ENCODE measurements at regions not wholly inside any gene's neighbourhood (a gene's known extent, or its start where the extent isn't known, plus 50 kb on each side); places are given as distances from the start of the nearest gene placed in this dataset.

DNA sequence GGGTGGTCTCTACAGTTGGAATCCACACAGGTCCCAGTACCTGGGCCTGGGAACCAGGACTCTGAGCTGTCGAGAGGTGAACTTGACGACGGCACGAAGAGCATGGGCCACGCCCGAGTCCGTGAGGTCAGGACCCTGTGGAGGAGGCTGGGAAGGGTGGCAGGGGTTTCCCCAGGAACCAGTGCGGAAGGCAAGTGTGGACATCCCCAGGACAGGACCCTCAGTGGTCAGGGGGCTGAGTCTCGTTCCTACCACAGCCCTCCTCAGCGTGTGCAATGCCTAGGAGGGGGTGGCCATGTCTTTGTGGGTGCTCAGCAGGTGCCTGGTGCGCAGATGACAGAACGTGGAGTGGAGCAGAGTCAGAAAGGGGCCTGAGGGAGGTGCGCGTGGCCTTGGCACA lies 335.6 kb upstream of the SALL3 start:
- no peak for DNase-seq

DNA sequence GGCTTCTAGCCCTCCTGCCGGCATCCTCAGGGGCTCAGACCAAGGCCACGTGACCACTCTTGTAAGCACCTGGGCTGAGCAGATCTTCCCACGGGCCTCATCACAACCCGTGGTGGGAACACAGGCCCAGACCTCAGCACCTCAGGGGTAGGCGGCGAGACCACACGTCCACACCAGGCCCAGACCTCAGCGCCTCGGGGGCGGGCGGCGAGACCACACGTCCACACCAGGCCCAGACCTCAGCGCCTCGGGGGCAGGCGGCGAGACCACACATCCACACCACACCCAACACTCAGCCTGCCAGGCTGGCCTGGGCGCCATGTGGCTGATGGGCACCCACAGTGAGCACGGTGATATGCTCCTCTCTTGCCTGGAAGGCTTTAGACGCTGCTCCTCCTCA lies 334.4 kb upstream of the SALL3 start:
- no peak for DNase-seq

DNA sequence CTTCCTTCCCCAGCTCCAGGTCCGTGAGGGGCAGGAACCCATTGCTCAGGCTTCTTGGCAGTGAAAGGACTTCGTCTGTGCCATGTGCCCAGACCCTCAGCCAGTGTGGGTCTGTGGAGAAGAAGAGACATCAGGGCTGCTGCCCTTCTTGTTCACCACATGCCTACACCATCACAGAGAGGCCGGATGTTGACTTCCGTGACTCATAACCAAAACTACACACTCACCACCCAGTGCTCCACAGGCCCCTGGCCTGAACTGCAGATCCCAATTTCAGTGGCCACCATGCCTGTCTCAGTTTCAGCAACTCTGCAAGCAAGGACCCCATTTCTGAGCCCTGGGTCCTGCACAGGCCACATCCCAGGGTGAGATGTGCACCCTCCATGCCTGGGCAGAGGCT lies 332.6 kb upstream of the SALL3 start:
- no peak for DNase-seq

DNA sequence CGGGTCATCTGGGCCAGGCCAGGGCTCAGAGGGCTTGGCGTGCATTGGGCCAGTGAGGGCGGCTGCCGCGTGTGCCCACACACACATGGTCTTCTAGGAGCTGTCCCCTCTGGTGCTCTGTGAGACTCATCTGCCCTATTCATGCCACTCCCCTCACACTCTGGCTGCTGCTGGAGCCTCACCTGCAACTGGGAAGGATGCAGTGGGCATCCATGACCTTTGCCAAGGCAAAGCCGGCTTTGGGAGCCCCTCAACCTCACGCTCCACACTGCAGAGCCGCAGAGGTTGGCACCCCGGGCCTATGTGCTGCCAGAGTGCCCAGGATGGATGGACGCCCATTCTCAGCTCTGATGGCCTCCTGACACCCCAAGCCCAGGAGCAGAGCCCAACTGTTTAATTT lies 330.2 kb upstream of the SALL3 start:
- DNase-seq: no peak

DNA sequence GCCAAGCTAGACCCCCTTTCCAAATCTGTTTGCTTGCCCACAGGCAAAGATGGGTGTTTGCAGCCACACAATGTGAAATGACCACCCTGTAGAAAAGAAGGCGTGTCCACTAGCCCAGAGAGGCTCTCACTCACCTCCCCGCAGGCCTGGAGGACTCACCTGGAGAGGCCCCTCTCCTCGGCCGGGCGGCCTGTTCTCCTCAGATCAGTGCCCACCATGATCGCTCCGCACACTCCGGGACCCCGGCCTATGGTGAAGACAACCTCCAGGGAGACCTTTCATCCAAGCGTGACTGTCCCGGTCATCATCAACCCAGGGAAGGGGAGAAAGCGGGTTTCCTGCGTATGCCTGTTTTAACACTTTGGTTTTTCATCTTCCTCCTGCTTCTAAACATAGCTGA lies 328.7 kb upstream of the SALL3 start:
- DNase-seq: no peak

DNA sequence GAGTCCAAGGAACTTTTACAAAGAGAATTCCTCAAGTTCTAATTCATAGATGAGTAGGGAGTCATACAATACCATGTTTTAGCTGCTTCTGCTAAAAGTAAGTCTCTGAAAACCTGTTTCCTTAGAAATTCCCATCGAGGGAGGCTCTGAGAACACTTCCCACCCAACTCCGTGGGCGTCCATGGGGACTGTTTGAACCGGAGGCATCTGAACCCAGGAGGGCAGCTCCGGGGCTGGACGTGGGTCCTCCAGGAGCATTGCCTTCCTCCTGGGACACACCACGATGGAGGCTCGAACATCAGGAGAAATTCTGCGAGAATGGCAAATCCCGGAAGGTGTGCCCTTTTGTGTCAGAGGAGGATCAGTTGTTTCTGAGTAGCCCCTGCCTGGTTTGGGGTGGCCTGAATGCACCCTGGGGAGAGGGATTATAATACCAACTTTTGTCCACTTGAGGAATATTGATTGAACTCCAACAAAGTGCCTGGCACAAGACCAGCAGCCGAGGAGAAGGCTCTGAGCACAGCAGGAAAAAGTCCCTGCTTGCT lies 327.5 kb upstream of the SALL3 start:
- no peak for DNase-seq

DNA sequence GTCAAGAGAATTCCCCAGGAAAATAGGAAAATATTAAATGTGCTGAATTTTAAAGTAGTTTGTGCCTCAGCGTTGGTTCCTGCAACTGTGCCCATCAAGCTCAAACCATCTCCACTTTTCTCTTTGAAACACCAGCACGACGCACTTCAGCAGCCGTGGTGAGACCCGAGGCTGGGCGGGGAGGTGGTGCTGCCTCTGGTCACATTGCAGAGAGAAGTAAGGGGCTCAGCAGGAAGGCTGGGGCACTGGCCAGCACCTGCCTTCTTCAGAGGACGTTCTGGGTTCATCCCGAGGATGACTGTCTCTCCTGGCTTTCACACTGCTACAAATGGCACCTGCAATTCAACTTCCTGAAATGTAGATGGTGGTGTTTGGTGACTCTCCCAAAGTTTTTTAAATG lies 323.7 kb upstream of the SALL3 start:
- no peak for DNase-seq

DNA sequence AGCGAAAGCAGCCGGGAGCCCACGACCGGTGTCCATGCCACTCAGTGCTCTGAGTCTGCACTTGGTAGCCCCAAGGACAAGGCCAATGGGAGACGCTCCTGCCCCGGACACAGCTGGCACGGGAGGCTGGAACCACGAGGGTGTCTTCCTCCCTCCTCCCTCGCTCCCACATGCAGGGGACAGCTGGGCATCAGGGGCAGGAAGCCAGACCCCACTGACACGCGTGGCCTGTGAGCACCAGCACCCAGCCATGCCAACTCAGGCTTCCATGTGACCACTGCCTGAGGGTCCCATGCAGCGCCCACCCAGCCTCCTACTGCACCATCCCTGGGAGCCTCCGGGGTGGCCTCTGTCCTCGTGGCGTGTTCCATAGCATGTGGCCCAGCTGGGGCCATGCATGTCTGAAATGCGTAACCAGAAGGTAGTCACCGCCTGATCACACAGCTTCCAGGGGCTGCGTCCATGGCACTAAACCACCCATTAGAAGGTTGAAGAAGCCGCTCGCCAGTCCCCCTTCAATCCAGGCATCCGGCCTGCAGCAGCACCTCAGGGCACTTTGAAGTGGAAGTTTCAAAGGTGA lies 323.2 kb upstream of the SALL3 start:
- no peak for DNase-seq

DNA sequence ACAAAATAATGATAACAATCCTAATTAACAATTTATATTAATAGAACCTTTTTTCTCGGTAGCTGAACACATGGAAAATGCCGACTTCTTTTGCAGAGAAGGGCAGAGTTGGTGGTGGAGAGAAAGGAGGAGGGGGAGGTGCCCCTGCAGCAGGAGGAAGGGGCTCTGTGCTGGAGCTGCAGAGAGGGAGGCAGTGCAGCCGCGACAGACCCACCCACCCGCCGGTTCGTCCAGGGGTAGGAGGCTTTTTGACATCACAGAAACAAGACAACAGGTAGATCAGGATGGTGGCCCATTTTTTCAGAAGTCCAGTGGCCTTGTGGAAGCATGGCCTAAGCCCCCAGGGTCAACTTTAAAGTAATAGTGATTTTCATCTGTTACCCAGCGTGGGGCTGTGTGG lies 321.1 kb upstream of the SALL3 start:
- no peak for DNase-seq

DNA sequence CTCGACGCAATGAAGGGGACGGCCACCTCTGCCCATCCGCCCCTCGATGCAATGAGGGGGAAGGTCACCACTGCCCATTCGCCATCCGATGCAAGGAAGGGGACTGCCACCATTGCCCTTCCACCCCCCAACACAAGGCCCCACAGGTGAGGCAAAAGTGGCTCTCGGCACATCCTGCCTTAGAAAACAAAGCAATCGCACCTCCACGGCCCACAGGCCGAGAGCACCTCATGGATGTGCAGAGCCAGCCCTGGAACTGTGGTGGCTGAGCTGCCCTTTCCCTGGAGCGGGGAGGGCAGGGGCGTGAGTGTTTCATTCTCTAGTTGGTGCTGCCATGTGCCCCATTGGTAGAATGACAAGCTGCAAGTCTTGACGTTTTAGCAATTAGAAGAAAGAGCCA lies 320.6 kb upstream of the SALL3 start:
- no peak for DNase-seq

DNA sequence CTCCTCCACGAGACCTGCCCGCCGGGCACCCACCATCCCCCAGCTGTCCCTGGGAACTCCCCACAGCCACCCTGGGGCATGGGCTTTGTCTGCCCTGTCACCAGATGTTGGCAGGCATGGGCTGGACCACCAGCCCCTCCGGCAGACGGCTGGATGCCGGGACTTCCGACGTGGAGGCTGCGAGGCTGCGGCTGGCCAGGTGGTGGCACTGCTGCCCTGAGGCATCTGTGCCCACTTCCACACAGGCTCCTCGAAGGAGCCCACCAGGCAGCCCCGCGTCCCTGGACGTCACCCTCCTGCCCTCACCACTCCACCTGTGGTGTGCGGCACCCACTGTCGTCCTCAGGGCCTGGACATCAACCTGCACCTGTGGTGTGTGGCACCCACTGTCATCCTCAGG lies 319.9 kb upstream of the SALL3 start:
- no peak for DNase-seq

DNA sequence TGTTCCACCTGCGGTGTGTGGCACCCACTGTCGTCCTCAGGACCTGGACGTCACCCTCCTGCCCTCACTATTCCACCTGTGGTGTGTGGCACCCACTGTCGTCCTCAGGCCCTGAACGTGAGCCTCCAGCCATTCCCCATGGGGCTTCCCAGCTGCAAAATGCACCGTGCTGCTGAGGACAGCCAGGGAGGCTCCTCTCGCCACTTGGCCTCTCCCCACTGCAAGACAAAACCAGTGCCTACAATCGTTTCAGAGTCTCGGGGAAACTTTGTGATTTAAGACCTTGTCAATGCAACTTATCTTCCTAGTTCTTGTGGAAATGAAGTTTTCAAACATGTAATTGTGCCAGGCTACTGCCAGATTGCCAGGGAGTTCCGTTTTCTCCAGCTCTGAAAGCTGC lies 319.3 kb upstream of the SALL3 start:
- DNase-seq: no peak

DNA sequence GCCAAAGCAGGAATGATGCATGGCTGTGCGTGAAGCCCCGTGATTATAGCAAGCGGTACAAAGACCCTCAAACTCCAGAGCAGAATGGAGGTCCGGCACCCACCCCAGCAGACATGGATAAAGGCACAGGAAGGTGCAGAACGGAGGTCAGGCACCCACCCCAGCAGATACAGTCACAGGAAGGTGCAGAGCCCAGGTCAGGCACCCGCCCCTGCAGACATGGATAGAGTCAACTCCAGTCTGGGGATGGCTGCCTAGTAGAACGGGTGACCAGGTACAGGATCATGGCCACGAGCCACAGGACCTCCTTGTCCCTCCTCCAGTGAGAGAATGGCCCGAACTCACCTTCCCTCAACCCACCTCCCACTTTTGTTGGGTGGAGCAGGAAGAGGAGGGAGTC lies 318.3 kb upstream of the SALL3 start:
- no peak for DNase-seq

DNA sequence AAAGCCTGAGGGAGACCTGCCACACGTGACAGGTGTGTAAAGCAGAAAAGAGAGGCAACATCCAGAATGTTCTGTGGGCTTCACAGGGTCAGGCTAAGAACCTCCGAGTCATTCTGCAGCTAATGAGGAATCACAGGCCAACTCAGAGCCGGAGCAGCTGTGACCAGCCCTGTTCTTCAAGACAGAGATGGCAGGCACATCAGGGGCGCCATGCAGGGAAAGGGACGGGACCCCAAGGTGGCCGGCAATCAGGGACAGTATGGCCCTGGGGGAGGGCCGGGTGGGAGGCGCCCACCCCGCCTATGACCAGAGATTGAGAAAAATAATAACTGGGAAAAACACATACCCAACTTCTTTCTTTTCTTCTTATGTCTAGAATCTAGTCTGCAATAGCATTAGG lies 316.7 kb upstream of the SALL3 start:
- DNase-seq: no peak

DNA sequence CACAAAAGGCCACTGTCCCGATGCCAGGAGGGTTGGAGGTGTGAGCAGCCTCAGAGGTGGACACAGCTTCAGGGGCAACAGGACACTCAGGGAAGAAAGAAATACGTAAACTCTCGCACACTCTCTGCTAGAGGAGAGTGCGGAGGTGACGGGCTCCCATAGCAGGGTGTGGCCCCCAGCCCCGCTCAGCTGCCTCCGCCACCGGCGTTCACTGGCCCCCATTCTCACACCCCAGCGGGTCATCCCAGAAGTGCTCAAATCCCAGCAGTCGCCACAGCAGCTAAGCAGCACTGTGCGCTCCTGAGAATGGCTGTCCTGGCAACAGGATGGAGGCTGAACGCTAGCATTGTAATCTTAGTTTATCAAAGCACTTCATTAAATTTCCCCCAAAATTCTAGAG lies 315.6 kb upstream of the SALL3 start:
- no peak for DNase-seq

DNA sequence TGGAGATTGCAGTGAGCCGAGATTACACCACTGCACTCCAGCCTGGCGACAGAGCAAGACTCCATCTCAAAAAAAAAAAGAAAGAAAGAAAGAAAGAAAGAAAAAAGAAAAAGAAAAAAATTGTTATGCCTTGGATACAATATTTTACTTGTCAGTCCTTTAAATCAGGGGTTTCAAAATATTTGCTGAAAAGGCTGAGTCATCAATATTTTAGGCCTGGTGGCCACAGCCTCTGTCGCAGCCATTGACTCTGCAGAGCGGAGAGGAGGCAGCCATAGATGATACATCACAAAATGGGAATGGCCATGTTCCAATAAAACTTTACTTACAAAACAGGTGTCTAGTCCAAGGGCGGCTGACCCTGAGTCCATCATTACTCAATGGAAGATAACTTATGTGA lies 314.8 kb upstream of the SALL3 start:
- DNase-seq: no peak

DNA sequence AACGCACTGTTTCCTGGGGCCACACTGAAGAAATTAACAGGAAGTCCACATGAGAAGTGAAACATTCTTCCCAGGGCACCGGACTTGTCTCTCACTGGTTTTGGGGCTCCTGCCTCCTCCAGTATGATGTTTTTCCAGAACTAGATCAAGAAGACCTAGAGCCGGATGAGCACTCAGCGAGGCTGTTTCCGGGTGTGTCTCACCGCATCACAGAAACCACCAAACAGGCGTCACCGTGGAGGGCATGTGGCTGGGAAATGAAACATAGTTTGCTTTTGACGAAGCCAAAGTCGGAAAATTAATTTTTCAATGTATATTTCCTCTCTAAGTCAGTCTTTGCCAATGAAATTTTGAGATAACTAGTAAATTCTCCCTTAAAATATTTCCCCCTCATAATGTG lies 314.0 kb upstream of the SALL3 start:
- DNase-seq: no peak

DNA sequence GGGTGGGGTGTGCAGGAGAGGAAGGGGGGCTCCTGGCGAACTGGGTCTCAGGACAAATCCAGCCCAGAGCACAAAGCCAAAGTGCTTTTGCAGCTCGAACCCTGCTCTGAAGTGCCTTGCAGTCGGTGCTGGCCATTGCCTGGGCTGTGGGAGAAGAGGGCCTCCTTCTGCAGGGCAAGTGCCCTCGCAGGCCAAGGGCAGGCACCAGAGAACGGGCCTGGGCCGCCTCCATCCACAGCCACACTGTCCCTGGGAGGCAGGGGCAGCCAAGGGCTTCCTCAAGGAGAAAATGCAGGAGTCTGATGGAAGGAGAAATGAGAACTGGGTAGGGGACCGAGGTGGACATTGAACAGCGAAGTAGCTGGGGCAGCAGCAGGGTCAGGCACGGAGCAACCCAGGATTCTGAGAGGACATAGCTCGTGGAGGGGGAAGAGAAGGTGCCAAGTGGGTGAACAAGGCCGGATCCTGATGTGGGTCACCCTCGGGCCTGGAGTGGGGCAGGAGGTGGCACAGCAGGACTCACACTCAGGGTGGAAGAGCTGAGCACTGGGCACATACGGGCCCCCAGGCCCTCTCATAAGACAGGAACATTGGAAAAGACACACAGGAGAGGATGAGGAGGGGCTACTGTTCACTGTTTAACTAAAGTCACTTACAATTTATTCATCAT lies 312.8 kb upstream of the SALL3 start:
- DNase-seq: no peak

DNA sequence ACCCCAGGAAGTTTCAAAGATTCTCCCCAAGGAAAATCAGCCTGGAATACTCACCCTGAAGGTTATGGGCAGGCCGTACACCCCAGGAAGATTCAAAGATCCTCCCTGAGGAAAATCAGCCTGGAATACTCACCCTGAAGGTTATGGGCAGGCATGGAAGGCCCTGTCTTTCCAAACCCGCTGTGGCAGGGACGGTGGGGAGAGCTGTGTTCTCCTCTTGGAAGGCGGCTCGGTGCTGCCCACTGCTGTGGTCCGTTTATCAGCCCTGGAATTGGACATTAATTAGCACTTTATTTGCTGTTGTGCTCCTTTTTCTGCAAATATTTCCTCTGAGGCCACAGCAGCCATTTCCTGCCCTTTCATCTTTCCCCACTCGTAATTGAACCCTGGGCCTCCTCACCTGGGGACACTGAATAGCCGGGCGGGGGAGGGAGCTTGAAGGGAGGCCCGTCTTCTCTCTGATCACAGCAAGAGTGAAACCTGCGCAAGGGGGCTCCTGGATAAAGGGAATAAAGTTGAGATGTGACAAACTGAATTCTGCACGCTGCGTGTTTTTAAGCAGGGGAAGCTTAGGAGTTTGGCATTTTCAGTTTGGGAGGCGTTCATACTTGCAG lies 308.7 kb upstream of the SALL3 start:
- DNase-seq: no peak

DNA sequence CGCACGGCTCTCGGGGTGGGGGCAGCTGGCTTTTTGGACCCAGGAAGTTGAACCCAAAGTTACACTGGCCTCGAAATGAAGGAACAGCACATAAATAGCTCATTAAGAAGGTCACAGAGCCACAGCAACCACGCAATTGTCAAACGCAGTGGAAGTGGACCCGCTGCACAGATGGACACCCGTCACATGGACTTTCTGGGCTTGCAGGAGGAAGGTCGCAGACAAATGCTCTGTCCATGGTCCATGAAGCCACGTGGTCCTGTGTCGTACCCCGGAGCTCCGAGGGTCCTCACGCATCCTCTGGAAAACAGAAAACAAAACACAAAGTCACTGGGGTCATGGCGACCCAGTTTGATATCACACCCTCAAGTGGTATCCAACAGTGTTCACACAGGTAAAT lies 308.1 kb upstream of the SALL3 start:
- no peak for DNase-seq

DNA sequence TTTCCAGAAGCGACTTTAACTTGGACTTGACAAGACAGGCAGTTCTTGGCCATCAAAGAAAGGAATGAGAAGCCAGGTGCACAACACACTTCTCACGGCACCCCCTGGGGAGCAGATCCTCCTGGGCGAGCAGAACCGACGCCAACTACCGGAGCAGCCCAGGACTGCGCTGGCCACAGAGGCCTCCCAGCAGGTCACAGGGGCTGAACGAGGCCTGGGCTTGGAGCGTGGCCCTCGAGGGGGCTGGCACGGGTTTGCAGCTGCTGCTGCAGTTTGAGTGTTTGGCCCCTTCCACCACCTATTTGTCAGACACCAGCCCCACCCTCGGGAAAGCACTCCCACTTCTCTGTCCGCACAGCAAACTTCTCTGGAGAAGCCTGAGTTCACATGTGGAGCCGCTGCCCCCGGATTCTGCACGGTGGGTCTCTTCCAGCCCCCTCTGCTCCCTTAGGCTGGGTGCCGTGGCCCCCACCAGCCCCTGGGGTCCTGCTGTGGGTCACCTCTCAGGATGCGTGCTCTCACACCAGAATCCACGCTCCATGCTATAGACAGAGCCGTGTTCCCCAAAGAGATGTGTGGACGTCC lies 306.7 kb upstream of the SALL3 start:
- DNase-seq: no peak

DNA sequence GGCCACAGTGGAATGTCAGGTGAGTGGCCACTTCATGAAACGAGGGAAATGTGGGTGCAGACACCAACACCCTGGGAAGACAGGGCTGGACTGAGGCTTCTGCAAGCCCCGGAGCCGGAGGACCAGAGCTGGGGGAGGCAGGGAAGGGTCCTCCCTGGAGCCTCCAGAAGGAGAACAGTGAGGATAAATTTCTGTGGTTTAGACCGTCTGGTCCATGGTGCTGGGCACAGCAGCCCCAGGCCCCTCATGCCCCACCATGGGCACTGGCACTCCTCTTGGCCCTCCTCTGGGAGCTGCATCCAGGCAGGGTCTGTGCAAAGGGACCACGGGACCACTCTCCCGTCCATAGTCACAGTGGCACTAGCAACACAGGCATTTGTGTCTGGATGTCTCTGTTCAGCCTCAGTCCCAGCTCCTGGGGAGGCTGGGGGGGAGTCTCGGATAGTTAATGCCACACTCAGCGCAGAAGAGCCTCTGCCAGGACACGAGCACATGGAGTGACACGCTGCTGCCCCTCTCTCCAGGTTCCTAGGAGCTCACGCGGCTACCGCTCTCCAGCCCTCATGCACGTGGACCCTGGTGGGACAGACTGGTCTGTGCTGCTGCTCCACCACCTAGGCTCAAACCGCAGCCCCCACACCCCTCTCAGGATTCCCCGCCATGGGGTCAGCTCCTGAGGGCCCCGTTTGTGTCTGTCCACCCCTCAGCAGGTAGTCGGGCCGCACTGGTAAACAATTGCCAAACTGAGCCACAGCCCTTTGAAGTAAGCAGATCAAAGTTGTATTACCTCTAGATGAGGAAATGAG lies 305.9 kb upstream of the SALL3 start:
- no peak for DNase-seq

DNA sequence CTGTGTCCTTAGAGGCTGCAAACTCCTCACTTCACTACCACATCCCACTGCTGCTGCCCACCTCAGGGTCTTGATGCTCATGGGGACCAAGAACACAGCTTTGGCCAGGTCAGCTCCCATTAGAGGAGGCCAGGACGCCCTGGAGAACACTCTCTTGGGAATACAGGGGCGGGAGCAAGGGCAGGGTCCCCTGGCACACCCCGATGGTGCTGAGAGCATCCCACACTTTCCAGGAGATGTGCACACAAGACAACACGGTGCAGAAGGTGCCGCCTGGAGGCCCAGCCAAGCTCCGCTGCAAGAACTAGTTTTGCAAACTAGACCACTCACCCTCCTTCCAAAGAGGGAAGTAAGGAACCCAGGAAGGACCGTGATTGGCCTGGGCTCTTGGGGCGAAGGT lies 304.4 kb upstream of the SALL3 start:
- no peak for DNase-seq
